H9 (cell line): ENCODE measurements at regions not wholly inside any gene's neighbourhood (a gene's known extent, or its start where the extent isn't known, plus 50 kb on each side); places are given as distances from the start of the nearest gene placed in this dataset.

ENCODE experiments used
- DNase-seq: peaks from one replicate; pipeline ENCODE4 v3.0.0-alpha.2; 2017
- H2AFZ ChIP-seq: one replicate; pipeline ENCODE4 v1.6.1; 2013; ENCODE audit warnings: mild to moderate bottlenecking, low read length, control low read depth, moderate library complexity
- H2AK5ac ChIP-seq: 2 replicates; pipeline ENCODE4 v1.6.1; 2013; ENCODE audit warnings: low read length, control low read depth, mixed read lengths; ENCODE audit not compliant: insufficient read length
- H2BK120ac ChIP-seq: one replicate; pipeline ENCODE4 v1.6.1; 2013; ENCODE audit warnings: low read depth, mild to moderate bottlenecking, low read length, control low read depth, inconsistent platforms; ENCODE audit not compliant: poor library complexity, severe bottlenecking
- H2BK12ac ChIP-seq: 2 replicates; pipeline ENCODE4 v1.6.1; 2013; ENCODE audit warnings: low read length, control low read depth, mixed read lengths, low read depth; ENCODE audit not compliant: insufficient read length
- H2BK15ac ChIP-seq: 2 replicates; pipeline ENCODE4 v1.6.1; 2013; ENCODE audit warnings: low read depth, low read length, control low read depth
- H2BK20ac ChIP-seq: one replicate; pipeline ENCODE4 v1.6.1; 2013; ENCODE audit warnings: low read depth, mild to moderate bottlenecking, low read length, control low read depth, inconsistent platforms; ENCODE audit not compliant: poor library complexity, severe bottlenecking
- H2BK5ac ChIP-seq: 2 replicates; pipeline ENCODE4 v1.6.1; 2013; ENCODE audit warnings: low read length, control low read depth, mixed read lengths; ENCODE audit not compliant: insufficient read length
- H3K14ac ChIP-seq: 2 replicates; pipeline ENCODE4 v1.6.1; 2013; ENCODE audit warnings: low read length, control low read depth; ENCODE audit not compliant: insufficient read depth
- H3K18ac ChIP-seq: 2 replicates; pipeline ENCODE4 v1.6.1; 2013; ENCODE audit warnings: low read depth, mild to moderate bottlenecking, mixed read lengths, low read length, control low read depth; ENCODE audit not compliant: insufficient read length
- H3K23ac ChIP-seq: 2 replicates; pipeline ENCODE4 v1.6.1; 2013; ENCODE audit warnings: low read length, control low read depth, mixed read lengths, low read depth; ENCODE audit not compliant: insufficient read length
- H3K23me2 ChIP-seq: 2 replicates; pipeline ENCODE4 v1.6.1; 2013; ENCODE audit warnings: low read depth, mild to moderate bottlenecking, mixed read lengths, low read length, control low read depth; ENCODE audit not compliant: insufficient read length, poor library complexity, severe bottlenecking
- H3K27ac ChIP-seq: 2 replicates; pipeline ENCODE4 v1.5.1; 2013; ENCODE audit warnings: low read length, control low read depth, mixed read lengths, low read depth; ENCODE audit not compliant: insufficient read length
- H3K27me3 ChIP-seq: 2 replicates; pipeline ENCODE4 v1.6.1; 2013; ENCODE audit warnings: low read length, control low read depth, inconsistent platforms; ENCODE audit not compliant: insufficient read depth
- H3K4ac ChIP-seq: 2 replicates; pipeline ENCODE4 v1.6.1; 2013; ENCODE audit warnings: low read depth, mild to moderate bottlenecking, control low read depth, inconsistent platforms, low read length, moderate library complexity
- H3K4me1 ChIP-seq: 2 replicates; pipeline ENCODE4 v1.6.1; 2013; ENCODE audit warnings: low read length, control low read depth, inconsistent platforms; ENCODE audit not compliant: insufficient read depth
- H3K4me2 ChIP-seq: 2 replicates; pipeline ENCODE4 v1.6.1; 2013; ENCODE audit warnings: low read length, control low read depth, mixed read lengths; ENCODE audit not compliant: insufficient read length, insufficient read depth
- H3K56ac ChIP-seq: 2 replicates; pipeline ENCODE4 v1.6.1; 2013; ENCODE audit warnings: low read depth, mild to moderate bottlenecking, mixed read lengths, low read length, control low read depth; ENCODE audit not compliant: insufficient read length
- H3K79me1 ChIP-seq: 2 replicates; pipeline ENCODE4 v1.6.1; 2013; ENCODE audit warnings: low read depth, mild to moderate bottlenecking, moderate library complexity, low read length, control low read depth, inconsistent platforms; ENCODE audit not compliant: insufficient read depth, poor library complexity, severe bottlenecking
- H3K79me2 ChIP-seq: 2 replicates; pipeline ENCODE4 v1.6.1; 2013; ENCODE audit warnings: low read length, control low read depth, inconsistent platforms; ENCODE audit not compliant: insufficient read depth
- H3K9ac ChIP-seq: 2 replicates; pipeline ENCODE4 v1.6.1; 2013; ENCODE audit warnings: low read length, control low read depth, mixed read lengths; ENCODE audit not compliant: insufficient read length; ENCODE audit errors: extremely low read depth
- H3K9me3 ChIP-seq: one replicate; pipeline ENCODE4 v1.6.1; 2013; ENCODE audit warnings: low read depth, low read length, inconsistent platforms; ENCODE audit not compliant: control insufficient read depth
- H3T11ph ChIP-seq: one replicate; pipeline ENCODE4 v1.6.1; 2013; ENCODE audit warnings: mild to moderate bottlenecking, low read length, control low read depth, inconsistent platforms
- H4K20me1 ChIP-seq: one replicate; pipeline ENCODE4 v1.6.1; 2013; ENCODE audit not compliant: control insufficient read depth, insufficient read length, insufficient read depth
- H4K5ac ChIP-seq: 2 replicates; pipeline ENCODE4 v1.6.1; 2013; ENCODE audit warnings: low read depth, mild to moderate bottlenecking, mixed read lengths, low read length, control low read depth; ENCODE audit not compliant: insufficient read length
- H4K8ac ChIP-seq: replicated peaks from 2 replicates; pipeline ENCODE4 v1.6.1; 2013; ENCODE audit warnings: low read length, control low read depth, mixed read lengths, low read depth; ENCODE audit not compliant: insufficient read length
- H4K91ac ChIP-seq: 2 replicates; pipeline ENCODE4 v1.6.1; 2013; ENCODE audit warnings: low read depth, mild to moderate bottlenecking, moderate library complexity, mixed read lengths, low read length, control low read depth; ENCODE audit not compliant: insufficient read length
- H3K27ac Mint-ChIP-seq, 3 experiments: 2 replicates in 2 of 3; 3 replicates in 1 of 3; pipeline ENCODE4 v1.8.0; 2020 to 2021; ENCODE audit warnings: mixed read lengths in 3 of 3, mild to moderate bottlenecking in 1 of 3, moderate library complexity in 1 of 3
- H3K27me3 Mint-ChIP-seq: 2 replicates; pipeline ENCODE4 v1.8.0; 2021; ENCODE audit warnings: low read depth, mild to moderate bottlenecking, moderate library complexity, mixed read lengths
- H3K36me3 Mint-ChIP-seq, 3 experiments: 2 replicates in 2 of 3; 3 replicates in 1 of 3; pipeline ENCODE4 v1.8.0; 2020 to 2021; ENCODE audit warnings: low read depth in 3 of 3, mixed read lengths in 3 of 3; ENCODE audit not compliant: insufficient read depth in 1 of 3
- H3K4me1 Mint-ChIP-seq, 2 experiments: 2 replicates each; pipeline ENCODE4 v1.8.0; 2020; ENCODE audit warnings: mixed read lengths in 2 of 2
- H3K4me3 Mint-ChIP-seq, 2 experiments: 2 replicates in 1 of 2; 3 replicates in 1 of 2; pipeline ENCODE4 v1.8.0; 2020 to 2021; ENCODE audit warnings: mild to moderate bottlenecking in 2 of 2, mixed read lengths in 2 of 2, moderate library complexity in 1 of 2
- H3K9me3 Mint-ChIP-seq, 2 experiments: 2 replicates in 1 of 2; 3 replicates in 1 of 2; pipeline ENCODE4 v1.8.0; 2020; ENCODE audit warnings: mild to moderate bottlenecking in 2 of 2, mixed read lengths in 2 of 2, moderate library complexity in 1 of 2
- WGBS: extraction: QIAGEN DNeasy Blood & Tissue Kit; methylation state at CpG from one replicate; pipeline ENCODE4 v1.1.7; 2013; ENCODE audit warnings: missing lambda C conversion rate, low lambda C conversion rate, mixed read lengths; ENCODE audit not compliant: insufficient read length; ENCODE audit errors: extremely low coverage; 5-methylcytosine and 5-hydroxymethylcytosine counted together
- TF ChIP-seq, protein P1 (sequence below): fragments of 200-600 bp; sonication (generic); conservative IDR thresholded peaks from 3 replicates; pipeline ENCODE4 v1.8.0; 2021; ENCODE audit warnings: antibody characterized with exemption, mild to moderate bottlenecking

GRCh38 chr9:79213417-79214125 lies 358.2 kb upstream of the TLE4 start:
- Histone ChIP-seq H2BK120ac (no peak overlapping the region), H3T11ph (no peak overlapping the region), H2AK5ac (no peak overlapping the region), H3K14ac (no peak overlapping the region), H2AFZ (no peak overlapping the region), H2BK12ac (no peak overlapping the region), H3K79me1 (no peaks in the 10 kb centered on the region), H4K91ac (no peak overlapping the region), H4K5ac (no peak overlapping the region), H3K9ac (no peak overlapping the region), H3K23ac (no peak overlapping the region), H4K8ac (no peak overlapping the region), H3K56ac (no peak overlapping the region), H3K4me1 (no peaks in the 10 kb centered on the region; the same call in 1 of the 2 replicates), H3K4me2 (no peak overlapping the region), H2BK15ac (no peak overlapping the region), H3K9me3 (no peaks in the 10 kb centered on the region), H3K18ac (no peak overlapping the region), H2BK20ac (no peak overlapping the region), H3K27me3 (no peaks in the 10 kb centered on the region), H3K23me2 (no peaks in the 10 kb centered on the region), H3K4ac (no peak overlapping the region), H3K79me2 (no peaks in the 10 kb centered on the region), H4K20me1 (no peaks in the 10 kb centered on the region), H2BK5ac (no peak overlapping the region), H3K27ac (no peak overlapping the region)
- TF ChIP-seq, protein P1, sequence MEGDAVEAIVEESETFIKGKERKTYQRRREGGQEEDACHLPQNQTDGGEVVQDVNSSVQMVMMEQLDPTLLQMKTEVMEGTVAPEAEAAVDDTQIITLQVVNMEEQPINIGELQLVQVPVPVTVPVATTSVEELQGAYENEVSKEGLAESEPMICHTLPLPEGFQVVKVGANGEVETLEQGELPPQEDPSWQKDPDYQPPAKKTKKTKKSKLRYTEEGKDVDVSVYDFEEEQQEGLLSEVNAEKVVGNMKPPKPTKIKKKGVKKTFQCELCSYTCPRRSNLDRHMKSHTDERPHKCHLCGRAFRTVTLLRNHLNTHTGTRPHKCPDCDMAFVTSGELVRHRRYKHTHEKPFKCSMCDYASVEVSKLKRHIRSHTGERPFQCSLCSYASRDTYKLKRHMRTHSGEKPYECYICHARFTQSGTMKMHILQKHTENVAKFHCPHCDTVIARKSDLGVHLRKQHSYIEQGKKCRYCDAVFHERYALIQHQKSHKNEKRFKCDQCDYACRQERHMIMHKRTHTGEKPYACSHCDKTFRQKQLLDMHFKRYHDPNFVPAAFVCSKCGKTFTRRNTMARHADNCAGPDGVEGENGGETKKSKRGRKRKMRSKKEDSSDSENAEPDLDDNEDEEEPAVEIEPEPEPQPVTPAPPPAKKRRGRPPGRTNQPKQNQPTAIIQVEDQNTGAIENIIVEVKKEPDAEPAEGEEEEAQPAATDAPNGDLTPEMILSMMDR: no peak
- peaks cover 2% of the 10 kb centered on the region; the same call in 1 of the 2 replicates for H3K27me3 Mint-ChIP-seq
- H3K4me3 Mint-ChIP-seq: no peak overlapping the region
- no CpG with 5 or more reads among the region's 3 CpGs for WGBS
- H3K27ac Mint-ChIP-seq: no peak overlapping the region
- no peak for DNase-seq
- H3K36me3 Mint-ChIP-seq: no peaks in the 10 kb centered on the region
- no peaks in the 10 kb centered on the region for H3K9me3 Mint-ChIP-seq
- H3K4me1 Mint-ChIP-seq: peaks cover 8 to 12% of the 10 kb centered on the region in 2 experiments
